ENCODE measurements at regions not wholly inside any gene's neighbourhood (a gene's known extent, or its start where the extent isn't known, plus 50 kb on each side); places are given as distances from the start of the nearest gene placed in this dataset.

DNA sequence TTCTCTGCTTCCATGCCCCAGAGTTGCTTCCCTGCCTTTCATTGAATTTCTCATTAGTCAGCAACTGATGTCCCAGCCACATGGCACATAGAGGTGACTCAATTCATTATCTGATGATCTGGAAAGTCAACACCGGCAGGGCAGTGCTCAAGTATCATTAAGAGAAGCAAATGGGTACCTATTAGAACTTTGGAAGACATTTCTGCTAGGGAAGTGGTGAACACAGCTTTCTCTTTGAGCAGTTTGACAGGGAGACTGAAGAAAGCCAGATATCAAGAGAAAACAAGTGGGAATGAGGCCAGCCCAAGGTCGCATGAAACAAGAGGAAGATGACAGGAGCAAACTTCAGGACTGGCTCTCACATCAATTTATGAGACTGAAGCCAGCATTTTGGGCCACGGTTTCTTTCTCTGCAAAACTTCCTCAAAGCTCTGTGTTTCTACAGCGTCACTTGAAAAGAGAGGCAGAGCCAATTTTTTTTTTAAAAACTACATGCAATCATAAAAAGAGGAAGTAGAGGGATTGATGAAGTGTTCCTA, 108.3 kb upstream of the RPS6KA3 start:
- no peak for DNase-seq (ENCODE audit: low spot score)

DNA sequence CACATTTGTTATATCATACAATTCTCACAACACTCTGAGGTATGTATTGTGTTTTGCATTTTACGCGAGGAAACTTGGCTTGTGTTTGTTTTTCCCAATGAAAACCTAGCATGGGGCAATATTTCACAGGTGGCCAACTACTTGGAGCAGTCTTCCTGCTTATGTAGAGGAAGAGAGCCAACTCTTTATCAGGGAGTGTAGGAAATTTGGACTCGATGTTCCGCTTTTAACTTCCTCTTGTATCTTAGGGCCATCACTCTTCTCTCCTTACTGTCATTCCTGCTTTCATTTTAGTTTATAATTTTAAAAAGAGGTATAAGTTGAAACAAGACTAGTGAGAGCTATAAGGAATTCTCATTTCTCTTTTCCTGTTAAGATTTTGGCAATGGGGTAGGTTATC, 107.7 kb upstream of the RPS6KA3 start:
- no peak for DNase-seq (ENCODE audit: low spot score)

DNA sequence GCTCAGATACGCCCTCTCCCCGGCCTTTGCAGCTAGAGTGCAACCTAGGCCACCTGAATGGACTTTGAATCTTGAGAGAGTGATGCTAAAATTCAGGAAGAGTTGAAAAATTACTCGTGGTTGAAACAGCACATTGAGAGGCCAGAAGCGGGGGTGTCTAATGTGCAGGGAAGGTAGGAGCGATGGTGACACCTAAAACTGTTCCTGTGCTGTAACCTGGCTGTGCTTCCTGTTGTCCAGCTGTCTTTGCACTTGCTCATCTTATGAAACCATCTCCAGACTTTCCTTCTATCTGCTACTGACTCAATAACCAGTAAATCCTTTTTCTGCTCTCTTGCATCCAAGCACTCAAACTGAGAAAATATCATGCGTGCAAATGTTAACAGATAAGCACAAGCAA, 106.4 kb upstream of the RPS6KA3 start:
- DNase-seq (ENCODE audit: low spot score) = no peak

DNA sequence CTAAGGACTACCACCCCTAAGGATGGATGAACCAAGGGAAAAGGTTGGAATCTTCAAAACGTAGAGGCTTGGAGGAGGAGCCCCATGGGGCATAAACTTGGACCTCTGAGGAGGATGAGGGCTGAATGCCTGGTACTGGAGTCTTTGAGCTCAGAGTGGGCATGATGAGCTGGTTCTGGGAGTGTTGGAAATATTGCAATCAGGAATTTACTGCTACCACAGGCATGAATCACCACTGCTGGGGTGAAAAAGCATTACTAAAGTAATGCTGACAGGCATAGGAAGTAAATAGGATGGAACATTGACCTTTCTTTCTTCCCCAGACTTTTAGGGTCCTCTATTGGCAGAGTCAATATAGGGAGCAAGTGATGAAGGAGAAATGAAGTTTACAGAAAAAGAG, 105.8 kb upstream of the RPS6KA3 start:
- DNase-seq (ENCODE audit: low spot score) = no peak

DNA sequence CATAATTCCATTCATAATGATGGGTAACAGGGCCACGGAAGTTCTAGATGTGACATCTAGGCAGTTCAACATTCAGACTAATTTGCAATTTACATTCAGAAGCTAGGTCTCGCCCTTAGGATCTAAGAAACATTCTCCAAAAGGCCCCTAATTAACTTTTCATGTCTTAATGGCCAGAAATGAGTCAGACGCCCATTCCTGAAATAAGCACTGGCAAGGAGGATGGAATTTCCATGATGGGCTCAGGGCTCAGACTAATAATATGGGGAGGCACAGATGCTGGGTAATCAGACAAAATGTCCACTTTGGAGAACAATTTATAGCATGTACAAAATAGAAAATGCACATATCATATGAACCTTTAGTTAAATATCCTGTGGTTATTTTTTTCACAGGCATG, 102.8 kb upstream of the RPS6KA3 start:
- no peak for DNase-seq (ENCODE audit: low spot score)

DNA sequence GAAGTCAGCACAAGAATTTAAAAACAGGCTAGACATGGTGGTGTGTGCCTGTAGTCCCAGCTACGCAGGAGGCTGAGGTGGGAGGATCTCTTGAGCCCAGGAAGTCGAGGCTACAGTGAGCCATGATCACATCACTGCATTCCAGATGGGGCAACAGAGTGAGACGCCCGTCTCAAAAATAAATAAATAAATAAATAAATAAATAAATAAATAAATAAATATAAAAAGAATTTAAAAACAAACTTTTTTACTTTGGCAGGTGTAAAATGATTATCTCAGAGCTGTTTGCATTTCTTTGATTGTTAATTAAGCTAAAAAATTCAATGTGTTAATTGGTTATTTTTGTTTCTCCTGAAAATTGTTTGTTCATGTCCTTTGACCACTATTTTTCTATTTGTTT, 97.5 kb upstream of the RPS6KA3 start:
- DNase-seq (ENCODE audit: low spot score) = no peak

DNA sequence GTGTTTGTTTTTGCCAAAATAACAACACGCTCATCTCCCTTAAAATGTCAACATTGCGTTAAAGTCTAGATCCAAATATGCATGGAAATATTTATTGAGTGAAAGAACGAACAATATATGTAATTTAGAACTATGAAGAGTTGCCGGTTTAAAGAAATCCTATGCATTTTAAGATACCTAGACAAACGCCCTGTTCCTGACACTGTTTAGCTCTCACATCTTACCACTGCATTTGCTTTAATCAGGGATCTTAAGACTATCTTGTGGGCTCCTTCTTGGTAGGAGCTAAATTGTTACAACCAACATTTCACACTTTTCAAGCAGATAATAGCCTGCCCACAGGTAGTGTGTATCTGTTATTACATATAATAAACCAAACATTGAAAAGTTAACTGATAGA, 96.6 kb upstream of the RPS6KA3 start:
- no peak for DNase-seq (ENCODE audit: low spot score)

DNA sequence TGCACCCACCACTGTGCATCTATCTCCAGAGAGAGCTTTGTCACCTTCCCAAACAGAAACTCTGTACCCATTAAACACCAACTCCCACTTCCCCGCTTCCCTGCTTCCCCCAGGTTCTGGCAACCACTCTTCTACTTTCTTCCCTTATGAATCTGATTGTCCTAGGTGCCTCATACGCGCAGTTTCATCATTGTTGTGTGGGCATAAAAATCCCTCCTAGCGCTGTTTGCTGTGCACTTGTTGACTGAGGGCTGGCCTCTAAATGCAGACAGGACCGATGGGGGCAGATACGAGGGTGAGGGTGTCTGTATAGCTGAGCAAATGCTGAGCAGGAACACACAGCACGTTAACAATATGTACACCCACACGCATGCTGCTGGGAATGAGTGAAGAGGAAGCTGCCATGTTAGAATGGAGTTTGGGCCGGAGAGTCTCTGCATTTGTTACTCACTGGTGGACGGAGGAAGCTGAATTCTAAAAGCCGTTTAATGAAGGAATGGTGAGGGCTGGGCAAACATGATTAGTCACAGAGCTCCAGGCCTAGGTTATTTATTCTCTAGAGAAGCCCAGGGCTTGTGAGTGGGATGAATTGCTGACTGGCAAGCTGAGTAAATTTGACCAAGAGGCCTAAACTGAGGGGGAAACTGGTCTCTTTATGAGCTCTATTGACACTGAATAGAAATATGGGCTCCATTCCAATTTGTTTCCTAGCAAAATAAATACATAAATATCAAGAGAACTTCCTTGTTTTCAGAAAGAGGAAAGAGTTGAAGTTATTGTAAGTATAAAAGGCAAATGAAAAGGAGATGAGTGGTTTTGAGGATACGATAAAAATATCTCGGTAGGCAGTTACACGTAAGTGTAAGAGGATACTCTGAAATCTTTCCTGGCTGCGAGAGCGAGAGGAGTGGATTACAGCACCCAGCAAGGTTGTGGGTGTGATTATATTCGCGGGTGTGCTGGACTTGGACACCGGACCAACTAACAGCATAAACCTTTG, 95.9 kb upstream of the RPS6KA3 start:
- DNase-seq (ENCODE audit: low spot score) = no peak

DNA sequence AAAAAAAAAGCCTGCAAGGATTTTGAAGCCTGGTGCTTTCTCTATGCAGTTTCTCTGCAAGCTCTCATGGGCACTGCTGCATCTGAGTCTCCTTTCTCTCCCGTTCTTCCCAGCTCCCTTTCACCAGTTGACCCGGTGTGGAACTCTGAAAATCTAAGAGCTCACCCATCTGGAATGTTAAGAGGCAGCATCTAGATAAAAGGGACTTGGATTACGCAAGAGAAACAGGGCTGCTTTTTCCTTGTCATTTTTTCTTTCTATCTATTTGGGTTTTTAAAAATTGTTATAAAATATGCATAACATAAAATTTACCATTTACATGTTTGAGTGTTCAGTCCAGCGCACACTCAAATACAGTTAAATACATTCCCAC, 95.2 kb upstream of the RPS6KA3 start:
- no peak for DNase-seq (ENCODE audit: low spot score)

DNA sequence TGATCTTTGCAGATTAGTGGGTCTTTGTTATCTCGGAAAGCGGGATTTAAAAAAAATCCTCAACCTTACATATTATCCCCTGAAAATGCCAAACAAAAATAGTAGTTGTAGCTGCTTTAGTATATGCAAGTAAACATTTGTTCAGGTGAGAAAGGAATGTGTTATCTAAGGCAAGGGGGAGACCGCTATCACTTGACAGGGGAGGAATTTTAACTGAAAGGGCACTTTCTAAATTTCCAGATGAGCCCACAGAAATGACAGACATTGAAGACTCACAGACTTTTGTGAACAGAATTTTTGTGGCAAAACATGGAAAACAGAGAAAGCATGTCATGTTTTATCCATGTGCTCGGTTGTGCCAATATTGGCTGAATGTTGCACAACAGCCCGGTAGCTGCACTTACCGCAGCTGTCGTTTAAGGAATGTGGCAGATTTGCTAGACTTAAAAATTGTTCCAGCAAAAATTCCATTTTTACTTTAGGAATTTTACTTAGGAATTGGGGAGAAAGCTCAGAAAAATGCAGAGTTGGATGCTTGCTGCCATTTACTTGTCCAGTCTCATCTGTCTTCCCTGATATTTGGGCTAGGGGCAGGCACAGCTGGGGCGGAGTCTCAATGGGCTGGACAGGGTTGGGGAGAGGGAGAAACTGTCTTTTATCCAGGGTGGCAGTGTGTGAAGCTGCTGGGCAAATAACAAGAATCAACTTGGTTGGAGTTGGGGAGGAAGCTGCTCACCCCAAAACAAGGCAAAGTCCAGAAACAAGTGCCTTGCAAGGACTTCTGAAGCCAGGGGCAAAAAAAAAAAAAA, 94.6 kb upstream of the RPS6KA3 start:
- DNase-seq (ENCODE audit: low spot score) = no peak

DNA sequence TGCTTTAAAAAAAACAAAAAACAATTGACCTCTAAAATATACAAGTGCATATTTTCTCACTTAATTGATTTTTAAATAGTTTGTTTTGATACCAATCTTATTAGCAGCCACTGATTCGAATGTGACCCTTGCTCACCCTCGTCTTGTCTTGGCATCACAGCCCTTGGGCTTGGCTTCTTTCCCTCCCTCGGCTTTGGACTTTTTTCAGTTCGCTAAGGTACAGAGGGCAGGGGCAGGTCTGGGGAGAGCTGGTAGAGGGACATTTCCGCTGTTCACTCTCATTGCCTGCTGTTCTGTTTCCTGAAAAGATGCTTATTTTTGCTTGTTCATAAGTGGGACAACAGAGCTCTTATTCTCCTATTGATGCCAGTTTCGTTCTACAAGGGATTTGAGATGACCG, 88.5 kb upstream of the RPS6KA3 start:
- DNase-seq (ENCODE audit: low spot score) = no peak

DNA sequence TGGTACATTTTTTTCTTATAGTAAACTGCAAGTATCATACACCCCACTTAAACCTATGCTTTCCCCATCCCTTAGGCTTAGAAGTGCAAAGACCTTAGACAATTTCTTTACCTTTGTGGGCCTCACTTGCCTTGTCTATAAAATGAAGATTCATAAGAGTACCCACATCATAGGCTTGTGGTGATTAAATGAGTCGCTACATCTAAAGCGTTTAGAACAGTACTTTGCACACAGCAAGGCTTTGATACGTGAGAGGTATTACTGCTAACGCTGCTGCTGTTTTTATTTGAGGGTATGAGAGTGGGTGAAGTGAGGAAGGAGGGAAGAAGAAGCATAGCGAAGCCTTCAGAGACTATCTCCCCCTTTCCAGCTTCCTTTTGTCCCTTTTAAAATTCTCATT, 87.8 kb upstream of the RPS6KA3 start:
- no peak for DNase-seq (ENCODE audit: low spot score)

DNA sequence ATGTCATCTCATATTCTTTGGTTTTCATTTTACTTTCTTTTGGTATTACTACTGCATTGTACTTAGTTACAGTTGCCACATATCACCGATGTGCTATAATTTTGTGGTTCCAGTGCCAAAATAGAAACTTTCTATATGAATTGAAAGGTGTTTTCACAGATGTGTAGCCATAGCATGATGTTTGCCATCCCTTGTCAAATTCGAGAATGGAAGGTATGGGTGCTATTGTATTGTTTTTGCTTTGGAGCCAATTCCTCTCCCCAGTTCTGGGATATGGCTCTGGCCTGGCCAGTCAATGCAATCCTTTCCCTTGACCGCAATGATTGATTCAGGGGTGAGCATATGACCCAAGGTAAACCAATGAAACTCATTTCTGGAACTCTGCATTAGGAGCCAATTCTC, 86.2 kb upstream of the RPS6KA3 start:
- no peak for DNase-seq (ENCODE audit: low spot score)

DNA sequence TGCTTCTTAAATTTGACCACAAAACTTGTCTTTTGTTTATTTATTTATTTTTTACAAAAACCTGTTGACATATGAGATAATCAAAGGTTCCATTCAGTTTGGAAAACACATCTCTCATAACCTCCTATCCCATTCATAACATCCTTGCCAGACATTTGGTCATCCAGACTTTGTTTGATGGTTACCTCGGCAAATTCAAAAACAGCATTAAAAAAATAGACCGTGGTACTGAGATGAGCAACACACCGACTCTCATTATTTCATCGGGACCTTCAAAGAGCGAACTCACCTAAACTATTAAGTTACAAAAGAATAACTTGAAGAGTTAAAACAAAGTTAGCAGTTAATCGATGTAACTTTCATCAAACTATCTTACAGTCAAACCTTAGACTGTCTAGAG, 85.8 kb upstream of the RPS6KA3 start:
- DNase-seq (ENCODE audit: low spot score) = no peak

DNA sequence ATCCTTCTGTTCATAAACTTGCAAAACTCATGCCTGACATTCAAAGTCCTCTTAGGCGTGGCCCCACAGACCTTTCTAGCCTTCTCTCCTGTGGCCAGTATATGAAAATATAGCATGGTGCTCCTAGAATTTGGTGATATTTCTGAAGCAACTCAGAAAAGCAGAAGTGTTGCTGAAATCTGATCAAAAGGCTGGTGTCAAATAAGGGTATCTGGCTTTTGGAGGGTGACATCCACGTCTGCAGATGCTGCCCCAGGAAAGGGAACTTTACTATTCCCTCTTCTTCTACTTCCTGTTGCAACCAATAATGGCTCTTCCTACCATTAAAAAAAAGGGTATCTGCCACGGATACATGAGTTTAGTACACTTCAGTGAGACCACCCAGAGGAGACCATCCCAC, 83.9 kb upstream of the RPS6KA3 start:
- DNase-seq (ENCODE audit: low spot score) = no peak

DNA sequence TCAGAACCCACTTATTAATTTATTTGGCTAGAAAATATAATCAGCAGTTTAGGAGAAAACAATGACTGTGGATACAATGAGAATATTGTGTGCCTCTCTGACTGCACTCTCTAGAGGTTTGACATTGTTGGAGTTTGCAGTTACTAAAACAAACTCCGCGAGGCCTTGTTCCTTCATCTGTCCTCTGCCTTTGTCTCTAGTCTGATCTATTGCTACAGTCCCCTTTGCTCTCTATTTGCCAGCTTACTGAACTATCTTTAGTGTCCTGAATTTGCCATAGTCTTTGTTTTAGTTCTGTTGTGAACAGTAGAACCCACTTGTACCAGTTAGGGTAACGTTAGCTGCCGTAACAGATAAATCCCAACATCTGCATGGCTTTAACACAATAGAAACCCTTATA, 81.4 kb upstream of the RPS6KA3 start:
- DNase-seq (ENCODE audit: low spot score) = no peak

DNA sequence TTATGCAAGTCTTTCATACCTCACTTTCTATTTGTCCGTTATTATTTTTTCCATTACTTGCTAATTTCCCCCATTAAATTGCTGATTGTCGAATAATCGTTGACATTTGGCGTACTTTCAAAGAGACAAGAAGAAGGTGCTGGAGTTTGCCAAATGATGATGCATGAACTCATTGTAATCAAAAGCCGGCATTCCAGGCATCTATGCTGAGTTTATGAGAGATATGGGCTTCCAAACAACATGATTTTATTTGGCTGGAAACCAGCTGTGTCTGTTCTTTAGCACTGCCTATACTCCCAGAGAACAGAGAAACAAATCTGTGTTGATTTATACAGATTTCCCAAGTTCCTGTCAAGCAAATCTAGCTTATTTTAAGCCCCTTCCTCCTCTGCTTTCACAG, 80.8 kb upstream of the RPS6KA3 start:
- DNase-seq (ENCODE audit: low spot score) = no peak

DNA sequence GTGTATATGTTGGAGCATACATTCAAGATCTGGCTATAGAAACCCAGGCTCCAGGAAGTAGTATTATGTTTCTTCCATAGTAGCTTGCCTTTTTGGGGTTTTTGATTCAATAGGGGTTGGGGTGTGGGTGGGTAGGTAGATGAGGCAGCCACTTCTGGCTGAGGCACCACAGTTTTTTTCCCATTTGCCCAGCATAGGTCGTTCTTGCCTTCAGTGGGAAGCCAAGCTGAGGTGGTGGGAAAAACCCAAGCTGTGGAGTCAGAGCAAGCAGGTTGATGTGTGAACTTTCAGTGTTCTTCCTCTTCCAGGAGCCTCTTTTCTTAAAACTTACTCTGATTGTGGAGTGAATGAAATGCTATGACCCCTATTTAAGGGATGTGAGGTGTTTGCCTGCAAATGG, 67.0 kb upstream of the RPS6KA3 start:
- no peak for DNase-seq (ENCODE audit: low spot score)

DNA sequence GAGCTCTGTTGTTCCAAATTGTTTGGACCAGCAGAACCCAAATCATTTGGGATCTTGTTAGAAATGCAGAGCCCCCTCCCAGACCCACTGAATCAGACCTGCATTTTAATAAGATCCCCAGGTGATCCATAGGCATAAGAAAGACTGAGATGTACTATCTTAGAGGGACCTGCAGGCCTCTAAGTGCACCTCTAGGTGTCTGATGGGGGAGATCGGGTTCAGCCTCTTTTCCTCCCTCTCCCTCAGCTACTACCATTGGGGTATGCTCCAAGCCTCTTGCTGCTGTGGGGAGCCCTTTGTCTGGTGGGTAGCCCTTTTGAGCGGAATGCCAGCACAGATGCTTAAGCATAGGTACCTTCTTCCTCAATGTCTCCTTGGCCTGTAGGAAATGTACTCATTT, 63.8 kb upstream of the RPS6KA3 start:
- DNase-seq (ENCODE audit: low spot score) = peak; percentile 6

DNA sequence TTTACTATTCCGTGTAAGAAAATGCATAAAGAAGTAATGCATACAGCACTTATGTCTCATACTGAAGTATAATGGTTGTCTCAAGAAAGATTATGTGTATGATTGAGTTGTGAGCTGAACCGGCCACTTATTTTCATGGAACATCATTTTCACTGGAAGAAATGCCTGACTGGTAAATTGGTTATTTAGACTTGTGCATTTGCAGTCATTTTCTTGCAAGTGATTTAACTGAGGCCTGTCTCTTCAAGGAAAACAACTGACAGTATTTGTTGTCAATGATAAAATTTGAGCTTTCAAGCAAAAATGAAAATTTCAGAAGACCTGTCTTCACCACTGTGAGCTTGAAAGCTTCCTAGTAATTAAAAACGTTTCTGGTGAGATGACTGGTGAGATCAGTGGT, 62.7 kb upstream of the RPS6KA3 start:
- no peak for DNase-seq (ENCODE audit: low spot score)

DNA sequence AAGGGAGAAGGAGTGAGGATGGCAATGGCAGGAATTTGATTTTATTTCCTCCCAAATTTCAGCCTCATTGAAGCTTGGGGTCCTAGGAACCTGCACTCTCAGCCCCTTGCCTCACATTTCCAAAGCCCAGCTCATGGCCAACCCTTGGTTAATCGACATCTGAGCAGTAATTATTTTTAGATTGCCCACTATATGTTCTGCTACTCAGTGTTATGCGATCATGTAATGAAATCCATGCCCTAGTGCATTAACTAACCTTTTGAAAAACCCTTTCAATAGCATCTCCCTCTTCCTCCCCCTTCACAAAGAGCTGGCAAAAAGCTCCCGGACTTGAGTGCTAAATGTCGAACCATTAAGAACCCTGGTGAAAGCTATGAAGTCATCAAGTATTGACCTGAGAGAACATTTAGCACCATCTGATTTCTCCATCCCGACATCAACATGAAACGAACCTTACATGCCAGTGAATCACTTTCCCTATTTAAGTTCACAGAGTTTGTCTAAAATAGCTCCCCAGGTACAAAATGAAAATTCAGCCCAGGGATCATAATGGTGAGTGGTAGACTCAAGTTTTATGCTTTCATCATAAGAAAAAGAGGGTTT, 59.2 kb upstream of the RPS6KA3 start:
- DNase-seq (ENCODE audit: low spot score) = no peak

DNA sequence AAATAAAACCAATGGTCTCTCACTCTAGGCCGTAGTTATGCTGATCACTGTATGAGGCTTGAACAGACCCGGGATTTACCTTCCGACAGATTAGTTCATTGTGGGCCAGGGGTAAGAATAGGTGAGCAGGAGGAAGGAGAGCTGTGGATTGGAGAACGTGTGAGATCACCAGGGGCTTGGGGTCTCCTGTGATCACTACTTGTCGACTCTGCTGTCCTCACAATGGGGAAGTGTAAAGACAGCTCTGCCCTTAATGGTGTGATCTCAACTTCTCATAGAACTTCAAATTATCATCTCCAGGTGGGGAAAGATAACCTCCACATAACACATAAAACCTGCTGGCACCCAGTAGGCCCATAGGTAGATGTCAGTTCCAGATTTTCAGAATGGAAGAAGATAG, 56.2 kb upstream of the RPS6KA3 start:
- no peak for DNase-seq (ENCODE audit: low spot score)

Measured in iPS-NIHi11 (cell line).